AG20443 (cell line): ENCODE measurements at regions not wholly inside any gene's neighbourhood (a gene's known extent, or its start where the extent isn't known, plus 50 kb on each side); places are given as distances from the start of the nearest gene placed in this dataset.

ENCODE experiments used
- DNase-seq: peaks from one replicate; pipeline ENCODE4 v3.0.0; 2012; ENCODE audit warnings: low spot score, mixed read lengths

DNA sequence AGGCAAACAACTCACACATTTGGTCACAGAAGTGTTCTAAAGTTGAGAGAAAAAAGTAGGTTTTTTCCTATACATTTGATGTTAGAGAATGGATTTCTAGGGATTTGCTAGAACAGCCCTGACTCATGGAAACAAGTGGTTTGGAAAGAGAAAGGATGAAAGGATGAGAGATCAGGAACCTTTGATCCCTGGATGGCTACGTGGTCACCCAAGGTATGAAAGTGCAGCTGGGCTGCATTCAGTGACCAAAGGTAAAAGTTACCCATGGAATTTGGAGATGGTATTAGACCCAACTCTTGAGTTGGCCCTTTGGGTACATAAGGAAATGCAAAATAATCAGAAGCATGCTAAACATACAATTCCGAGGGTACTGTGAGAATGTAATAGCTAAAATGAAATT, 61.3 kb upstream of the SPIN1 start:
- DNase-seq = no peak

DNA sequence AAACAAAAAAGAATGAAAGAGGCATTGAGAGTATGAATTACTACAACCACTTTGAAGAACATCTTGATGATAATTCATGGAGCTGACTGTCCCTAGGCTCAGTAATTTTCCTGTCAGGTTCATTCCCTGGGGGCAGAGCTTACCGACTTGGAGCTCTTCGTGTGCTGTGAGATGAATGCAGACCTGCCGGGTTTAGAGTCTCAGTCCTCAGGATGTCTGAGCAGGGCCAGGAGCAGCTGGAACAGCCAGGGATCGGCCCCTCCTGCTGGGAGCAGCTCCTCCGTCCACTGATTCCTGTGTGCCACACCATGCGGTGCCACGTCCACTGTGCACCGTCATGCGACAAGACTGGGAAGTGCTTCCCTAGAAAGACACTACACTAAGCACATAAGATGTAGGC, 62.2 kb upstream of the SPIN1 start:
- no peak for DNase-seq

DNA sequence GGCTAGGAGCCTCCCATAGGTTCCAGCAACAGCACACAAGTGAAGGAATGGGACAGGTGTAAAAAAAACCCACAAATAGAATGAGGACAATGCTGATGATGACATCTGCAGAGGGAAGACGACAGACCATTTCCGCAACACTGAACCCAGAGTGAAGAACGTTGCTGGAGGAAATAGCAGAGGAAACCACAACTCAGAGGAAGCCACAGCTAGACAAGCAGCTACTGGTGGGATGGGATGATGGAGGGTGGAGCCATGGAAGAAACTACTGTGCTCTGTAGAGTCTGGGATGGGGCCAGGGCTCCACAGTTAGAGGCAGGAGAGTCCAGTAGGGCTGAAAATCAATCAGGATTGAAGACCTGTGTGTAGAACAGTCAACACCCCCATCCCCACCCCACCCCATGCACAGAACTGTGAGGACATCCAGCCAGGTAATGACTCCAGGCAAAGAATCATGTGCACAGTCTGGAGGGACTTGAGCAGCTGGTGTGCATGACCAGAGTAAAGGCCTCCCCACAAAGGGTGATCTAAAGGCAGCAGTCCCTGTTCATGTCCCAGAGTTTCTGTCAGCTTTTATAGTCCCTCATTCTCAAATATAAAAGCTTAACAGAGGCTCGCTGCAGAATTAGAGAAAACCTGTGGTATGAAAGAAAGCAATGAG, 65.2 kb upstream of the SPIN1 start:
- peak; percentile 53 for DNase-seq

DNA sequence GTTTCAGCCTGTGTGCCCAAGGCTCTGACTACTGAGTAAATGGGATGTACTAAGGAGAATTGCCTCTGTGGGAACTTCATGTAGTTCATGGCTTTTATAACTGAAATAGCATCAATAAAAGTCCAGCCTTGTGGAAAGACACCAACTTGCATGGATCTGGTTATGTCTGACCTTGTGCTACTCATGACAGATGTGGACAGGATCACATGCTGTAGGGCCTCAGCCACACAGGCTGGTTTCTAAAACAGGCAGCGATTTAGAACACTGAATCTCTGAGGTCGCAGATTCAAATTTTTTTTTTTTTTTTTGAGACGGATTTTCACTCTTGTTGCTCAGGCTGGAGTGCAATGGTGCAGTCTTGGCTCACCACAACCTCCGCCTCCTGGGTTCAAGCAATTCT, 66.5 kb upstream of the SPIN1 start:
- DNase-seq = no peak

DNA sequence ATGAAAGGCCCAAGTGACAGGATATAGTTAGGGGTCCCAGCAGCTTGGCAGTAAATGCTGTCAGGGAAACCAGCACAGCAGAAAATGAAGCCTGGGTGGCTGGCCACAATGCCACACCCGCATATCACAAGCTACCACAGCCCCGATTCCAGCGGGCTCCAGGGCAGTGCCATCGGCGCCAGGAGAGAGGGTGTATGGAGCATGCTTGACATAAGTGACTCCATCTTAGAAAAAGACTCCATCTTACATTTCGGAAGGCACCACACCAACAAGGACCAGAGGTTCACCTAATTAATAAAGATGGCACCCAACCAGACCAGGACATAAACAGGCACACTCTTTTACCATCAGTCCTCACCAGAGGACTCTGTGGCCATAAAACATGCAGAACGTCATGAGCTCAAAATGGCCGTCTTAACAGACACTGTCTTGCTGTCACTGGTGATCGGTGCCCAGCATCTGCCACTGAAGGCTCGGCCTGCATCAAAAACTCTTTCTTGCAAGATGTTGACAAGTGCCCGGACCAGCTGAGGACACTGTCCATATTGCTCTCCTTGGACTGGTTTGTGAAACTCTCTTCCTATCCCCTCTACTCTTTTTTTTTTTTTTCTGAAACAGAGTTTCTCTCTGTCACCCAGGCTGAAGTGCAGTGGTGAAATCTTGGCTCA, 67.4 kb upstream of the SPIN1 start:
- no peak for DNase-seq

DNA sequence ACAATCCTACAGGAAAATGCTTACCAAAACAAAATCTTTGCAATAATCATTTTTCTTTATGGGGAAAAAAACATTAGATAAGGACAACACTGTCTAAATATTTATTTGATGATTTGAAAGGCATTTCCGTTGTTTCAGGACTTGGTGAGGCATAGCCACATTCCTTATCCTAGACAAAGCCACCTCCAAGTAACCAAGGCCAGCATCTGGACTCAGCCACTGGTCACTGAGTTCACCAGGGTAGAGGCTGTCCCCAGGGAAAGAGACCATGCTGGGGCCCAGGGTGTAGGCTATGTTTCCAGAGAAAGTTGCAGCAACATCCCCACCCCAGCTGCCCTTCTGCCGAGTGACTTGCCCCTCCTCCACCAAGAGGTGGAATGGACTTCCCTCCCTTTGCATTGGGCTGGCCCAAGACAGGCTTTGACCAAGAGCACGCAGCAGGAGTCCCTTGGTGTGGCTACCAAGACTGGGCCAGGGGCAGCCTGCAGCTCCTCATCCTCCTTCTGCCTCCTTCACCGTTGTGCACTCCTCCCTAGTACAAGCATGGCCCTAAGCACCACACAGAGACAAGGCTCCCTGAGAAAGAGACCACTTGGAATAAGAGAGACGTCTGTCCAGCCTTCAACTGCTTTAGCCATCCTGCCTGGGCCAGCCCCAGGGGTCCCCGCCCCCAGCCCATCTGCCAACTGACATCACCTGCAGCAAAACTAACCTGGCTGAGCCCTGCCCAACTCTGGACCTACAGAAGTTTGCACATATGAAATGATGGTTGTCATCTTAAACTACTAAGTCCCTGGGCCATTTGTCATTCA, 68.1 kb upstream of the SPIN1 start:
- DNase-seq = peak; percentile 42

DNA sequence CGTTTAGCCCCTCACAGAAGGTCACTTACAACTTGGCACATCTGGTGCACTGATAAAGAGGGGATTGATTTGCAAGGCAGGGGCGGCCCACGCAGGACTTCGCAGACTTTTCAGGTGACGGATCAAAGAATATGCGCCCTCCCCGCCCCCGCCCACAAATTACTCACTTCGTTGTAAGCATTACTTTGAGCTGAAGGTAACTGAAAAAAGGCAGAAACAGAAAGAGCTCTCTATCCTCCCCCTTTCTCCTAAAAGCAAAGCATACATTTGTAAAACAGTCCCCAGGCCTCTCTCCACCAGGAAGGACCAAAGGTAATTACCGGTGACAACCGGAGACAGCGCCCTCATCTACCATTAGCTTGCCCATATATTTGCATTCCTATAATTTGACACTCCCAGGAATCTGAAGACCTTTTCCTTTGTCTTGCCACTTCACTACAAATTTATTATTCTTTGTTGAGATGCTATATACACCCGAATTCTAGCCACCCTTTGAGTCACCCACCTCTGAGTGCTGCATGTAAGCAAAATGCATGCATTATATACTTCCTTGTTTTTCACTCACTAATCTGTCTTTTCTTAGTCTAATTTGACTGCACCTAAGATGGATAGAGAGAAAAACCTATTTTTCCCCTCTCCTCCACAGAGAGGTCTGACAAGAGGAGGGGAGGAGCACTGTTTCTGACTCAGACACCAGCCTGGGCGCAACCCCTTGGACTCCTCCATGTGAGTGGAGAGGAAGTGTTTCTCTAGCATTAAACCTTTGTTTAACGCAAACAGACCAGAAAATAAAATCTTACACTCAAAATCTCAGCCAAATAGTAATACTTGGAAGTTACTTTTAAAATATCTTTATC, 74.7 kb upstream of the SPIN1 start:
- DNase-seq = no peak

DNA sequence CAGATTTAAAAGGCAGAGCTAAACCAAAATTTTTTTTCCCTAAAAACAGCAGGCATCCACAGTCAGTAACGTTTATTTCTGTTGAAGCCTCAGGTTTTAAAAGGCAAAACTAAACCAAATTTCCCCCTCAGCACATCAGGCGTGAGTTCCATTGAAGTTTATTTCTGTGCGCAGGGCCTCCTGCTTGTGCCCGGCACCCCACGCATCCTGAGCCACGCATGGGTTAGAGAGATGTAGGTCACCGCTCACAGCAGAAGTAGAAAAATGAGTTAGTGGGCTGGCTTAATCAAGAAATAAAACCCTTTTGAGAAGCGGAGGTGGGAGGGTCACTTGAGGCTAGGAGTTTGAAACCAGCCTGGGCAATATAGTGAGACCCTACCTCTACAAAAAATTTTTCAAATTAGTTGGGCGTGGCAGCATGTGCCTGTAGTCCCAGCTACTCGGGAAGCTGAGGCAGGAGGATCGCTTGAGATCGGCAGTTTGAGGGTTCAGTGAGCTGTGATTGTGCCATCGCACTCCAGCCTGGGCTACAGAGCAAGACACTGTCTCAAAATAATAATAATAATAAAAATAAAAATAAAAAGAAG, 75.6 kb upstream of the SPIN1 start:
- DNase-seq = no peak

DNA sequence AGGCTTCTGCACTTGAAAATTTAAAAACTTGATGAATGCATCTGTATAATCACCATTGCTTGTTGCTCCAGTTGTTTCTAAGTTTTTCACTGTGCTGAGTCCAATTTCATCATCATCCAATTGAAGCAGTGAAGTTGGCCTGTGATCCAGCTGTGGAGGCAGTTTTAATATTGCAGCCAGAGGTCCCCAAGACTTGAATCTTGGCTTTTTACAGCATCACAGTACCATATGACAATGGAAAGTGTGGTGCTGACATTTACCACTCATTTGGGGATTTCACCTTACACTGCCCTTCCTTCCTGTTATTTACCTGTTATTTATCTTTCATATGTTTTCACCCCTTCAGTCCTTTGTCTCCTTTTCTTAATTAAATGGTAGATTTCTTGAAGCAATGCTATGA, 76.2 kb upstream of the SPIN1 start:
- DNase-seq = no peak

DNA sequence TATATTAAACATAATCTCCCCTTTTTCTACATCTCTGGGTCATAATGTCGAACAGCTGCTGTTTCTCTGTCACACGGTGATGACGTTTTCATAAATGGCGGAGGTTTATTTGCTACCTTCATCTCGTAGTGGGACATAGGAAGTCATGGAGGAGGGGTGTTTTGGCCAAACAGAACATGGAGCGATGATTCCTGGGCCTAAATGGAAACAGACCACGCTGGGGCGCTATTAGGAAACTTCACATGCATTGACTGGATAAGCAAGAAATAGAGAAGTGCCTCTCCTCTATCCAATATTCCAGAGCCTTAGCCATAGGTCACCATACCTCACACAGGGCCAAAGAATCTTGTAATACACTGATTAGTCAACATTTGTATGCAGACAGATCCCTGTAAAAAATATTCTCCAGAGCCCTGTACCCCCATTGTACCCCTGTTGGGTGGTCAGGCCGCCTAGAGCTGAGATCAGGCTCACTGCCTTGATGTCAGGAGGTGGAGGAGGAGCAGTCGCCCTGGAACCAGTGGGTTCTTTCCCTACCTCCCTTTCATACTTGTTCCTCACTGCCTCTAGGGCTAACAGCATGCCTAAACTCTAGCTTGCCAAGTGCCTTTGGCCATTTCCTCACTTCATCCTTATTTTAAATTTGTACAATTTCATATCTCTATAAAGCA, 77.8 kb upstream of the SPIN1 start:
- DNase-seq = no peak

DNA sequence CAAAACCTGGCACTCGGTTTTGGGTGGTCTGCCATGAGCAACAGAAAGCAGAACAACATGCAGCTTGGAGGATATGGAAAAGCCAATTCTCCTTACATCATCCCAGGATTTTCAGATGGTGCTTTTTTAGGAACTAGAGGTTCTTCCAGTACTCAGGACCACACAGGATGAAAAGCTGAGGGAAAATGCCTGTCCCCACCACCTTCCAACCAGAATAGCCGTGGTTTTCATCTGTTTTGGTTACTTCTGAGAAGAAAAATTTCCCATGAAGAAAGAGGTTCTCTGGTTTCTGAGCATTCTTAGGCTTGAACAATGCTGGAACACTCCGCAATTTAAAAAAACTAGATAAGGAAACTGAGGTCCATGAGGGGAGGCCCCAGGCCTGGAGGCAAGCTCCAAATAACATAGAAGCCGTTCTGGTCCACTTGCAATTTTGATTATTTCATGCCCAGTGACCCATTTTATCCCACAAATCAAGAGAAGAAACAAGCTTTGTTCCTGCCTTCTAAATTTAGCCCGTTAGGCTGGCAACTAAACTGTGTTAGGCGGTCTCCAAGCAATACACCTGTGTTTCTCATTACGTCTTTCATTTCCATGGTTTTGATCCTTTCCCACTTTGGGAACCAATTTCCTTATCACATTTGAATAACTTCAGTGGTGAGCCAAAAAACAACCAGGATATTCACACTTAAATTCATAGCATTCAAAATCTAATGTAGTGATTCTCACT, 79.2 kb upstream of the SPIN1 start:
- DNase-seq = no peak

DNA sequence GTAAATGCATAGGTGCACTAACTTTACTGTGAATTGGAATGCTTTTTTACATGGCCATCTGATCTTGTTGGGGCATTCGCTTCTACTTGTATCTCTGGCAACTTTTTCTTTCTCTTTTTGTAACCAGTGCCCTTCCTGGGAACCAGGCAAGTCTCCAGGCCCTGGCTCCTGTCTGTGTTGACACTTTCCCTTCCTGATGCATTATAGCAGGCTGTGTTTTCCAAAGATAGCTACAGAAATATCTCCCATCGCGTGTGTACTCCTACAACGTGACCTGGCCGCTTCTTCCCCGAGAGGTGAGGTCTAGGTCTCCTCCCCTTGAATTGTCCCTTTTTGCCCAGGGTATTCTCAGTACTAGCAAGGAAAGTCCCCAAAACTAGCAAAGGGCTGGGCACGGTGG, 81.1 kb upstream of the SPIN1 start:
- no peak for DNase-seq

DNA sequence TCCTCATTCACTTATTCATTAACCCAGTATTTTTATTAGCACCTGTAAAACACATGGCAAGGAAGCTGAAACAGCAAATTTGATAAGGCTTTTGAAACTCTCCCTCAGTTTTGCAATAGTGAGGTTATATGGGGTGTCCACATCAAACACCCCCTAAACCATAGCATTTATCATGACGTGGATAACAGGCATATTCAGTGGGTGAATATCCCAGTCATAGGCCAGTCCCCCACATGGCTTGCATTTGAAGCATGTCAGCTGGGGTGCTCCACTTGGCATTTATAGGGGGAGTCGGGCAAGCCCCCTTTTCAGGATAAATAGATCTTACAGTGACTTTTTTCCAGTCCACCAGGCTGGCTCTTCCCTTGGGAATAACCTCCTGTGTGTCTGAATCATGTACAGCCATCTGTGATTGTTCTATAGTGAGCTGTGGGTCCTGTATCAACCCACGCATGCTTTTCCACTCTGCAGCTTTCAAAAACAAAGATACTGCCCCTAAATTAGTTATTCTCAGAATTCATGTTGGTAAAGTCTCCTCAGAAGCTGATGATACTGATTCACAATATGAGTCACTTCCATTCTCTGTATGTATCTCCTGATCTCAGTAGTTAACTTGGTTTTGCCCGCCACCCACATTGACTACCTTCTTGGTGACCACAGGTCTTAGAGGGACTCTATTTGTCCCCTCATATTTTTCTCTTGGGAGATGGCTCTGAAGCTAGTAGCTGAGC, 84.4 kb upstream of the SPIN1 start:
- DNase-seq = peak; percentile 52

DNA sequence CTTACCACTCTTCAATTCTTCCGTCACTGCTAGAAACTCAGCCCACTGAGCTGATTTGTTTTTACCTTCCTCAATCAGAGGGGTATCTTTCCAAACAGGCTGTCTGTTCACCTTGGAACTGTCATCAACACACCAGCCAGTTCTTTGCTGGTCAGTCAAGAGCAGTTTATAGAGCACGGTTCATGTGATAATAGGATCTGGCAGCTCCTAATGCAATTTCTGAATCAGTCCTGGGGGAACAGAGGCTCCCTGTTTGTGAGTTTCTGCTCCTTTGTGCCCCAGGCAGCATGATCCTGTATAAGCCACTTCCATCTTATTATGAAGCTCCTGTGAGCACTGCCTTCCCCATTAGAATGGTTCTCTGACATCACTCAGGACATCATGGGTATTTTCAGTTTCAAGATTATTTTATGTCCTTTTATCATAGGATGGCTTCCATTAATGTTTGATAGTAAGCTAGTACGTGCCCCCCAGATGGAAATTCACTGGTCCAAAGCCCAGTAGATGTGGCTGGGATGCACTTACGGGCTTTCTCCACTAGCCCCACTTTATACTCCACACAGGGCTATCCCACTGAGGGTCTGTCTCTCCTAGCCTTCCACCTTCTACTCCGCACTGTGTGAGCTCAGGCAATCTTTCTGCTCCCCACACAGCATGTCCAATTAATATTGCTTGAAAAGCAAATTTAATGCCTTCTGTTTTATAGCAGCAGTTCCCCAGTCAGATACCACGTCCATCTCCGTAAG, 85.5 kb upstream of the SPIN1 start:
- no peak for DNase-seq

DNA sequence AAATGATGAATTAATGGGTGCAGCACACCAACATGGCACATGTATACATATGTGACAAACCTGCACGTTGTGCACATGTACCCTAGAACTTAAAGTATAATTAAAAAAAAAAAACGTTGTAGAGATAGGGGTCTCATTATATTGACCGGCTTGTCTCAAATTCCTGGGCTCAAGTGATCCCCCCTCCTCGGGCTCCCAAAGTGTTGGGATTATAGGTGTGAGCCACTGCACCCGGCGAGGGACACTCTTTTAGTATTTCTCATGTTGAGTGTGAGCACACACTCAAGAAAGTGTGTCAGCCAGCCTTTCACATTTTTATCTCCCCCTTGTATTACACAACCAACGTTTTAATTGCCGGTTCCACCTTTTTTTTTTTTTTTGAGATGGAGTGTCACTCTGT, 87.7 kb upstream of the SPIN1 start:
- DNase-seq = no peak

DNA sequence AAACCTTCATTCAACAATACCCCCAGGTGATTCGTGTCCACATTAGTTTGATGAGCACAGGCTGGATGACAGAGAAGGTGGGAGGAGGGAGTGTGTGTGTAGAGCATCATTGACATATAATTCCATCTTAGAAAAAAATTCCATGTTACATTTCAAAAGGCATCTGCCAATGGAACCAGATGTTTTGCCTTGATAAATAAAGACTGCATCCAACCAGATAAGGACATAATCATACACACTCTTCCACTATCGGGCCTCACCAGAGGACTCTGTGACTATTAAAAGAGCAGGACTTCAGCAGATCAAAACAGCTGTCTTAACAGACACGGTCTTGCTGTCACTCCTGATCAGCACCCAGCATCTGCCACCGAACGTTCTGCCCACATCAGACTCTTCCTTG, 96.4 kb upstream of the SPIN1 start:
- no peak for DNase-seq

DNA sequence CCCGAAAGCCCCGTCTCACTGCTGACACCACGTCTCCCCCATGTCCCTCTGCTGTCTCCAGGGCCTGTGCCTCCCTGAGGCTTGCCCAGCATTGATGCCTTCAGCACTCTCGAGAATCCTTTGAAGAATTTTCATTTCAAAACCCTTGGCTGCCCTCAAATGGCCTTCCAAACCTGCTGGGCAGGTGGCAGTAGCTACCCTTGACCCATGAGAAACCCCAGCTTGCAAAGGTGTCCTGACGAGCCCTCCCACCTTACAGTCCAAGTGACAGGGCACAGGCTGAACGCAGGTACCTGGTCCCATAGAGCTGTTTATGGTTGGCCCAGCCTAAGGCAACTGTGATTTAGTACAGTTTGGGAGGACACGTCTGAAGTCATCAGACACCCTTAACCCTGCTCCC, 97.2 kb upstream of the SPIN1 start:
- no peak for DNase-seq

DNA sequence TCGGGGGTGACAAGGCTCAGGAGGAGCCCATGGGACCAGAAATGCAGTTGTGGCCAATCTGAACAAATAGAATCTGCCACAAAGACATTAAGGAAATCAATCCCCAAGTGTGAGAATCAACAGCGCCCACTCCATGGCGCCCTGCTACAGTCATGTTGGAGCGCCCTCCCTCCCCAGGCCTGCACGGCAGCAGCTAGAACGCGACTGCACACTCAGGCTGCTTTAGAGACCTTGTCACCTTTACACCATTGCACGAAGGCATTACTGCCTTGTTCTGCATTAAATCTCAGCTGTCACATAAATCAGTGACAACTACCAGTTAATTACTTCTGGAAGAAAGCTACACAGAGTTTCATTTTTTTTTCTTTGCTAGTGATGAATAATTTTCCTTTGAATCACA, 98.7 kb upstream of the SPIN1 start:
- no peak for DNase-seq

DNA sequence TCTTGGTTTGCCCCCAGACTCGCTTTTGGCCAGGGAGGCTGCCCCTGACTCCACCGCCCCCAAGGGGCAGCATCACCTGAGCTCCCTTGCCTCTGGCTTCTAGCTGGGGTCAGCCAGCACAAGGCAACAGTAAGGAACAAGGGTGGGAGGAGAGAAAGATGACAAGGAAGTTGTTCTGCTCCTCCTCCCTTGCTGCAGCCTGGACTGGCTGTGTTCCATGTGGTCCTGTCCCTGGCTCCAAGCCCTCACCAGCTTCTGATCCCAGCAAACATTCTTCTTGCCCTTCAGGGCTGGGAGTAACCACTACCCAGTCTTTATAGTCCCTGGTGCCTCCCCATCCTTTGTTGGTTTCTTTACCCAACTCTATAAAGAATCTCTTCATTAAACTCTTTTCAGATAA, 100.3 kb upstream of the SPIN1 start:
- no peak for DNase-seq
